Tibial artery (tissue), 4 donors: ENCODE measurements at regions not wholly inside any gene's neighbourhood (a gene's known extent, or its start where the extent isn't known, plus 50 kb on each side); places are given as distances from the start of the nearest gene placed in this dataset.

Experiments
- DNase-seq, 2 donors: peaks; one replicate each; pipeline ENCODE4 v3.0.0-alpha.2; 2019
- H3K27ac ChIP-seq, 2 donors: fragments of 200-600 bp; sonication (generic) in 1 of 2; 1 replicate in 1 of 2; 2 replicates in 1 of 2; pipeline ENCODE4 v1.5.1; 2018 to 2019; ENCODE audit warnings: mild to moderate bottlenecking in 1 of 2
- H3K27me3 ChIP-seq, 2 donors: fragments of 200-600 bp; sonication (generic) in 1 of 2; one replicate each; pipeline versions ENCODE4 v1.5.1 to v1.6.0; 2016 to 2019
- H3K36me3 ChIP-seq, 3 donors: fragments of 200-600 bp; sonication (generic) in 2 of 3; one replicate each; pipeline ENCODE4 v1.5.1; 2016 to 2019; ENCODE audit warnings: mild to moderate bottlenecking in 2 of 3
- H3K4me1 ChIP-seq, 4 donors: fragments of 200-600 bp; sonication (generic) in 2 of 4; 1 replicate in 3 of 4; 2 replicates in 1 of 4; pipeline ENCODE4 v1.5.1; 2016 to 2019
- H3K4me3 ChIP-seq, 2 donors: fragments of 200-600 bp; sonication (generic) in 1 of 2; 1 replicate in 1 of 2; 2 replicates in 1 of 2; pipeline ENCODE4 v1.5.1; 2018 to 2019; ENCODE audit warnings: mild to moderate bottlenecking in 2 of 2
- H3K9me3 ChIP-seq, 3 donors: fragments of 200-600 bp; sonication (generic) in 1 of 3; one replicate each; pipeline ENCODE4 v1.5.1; 2016 to 2019
- intact Hi-C: fragments of 100-400 bp; cut with DNase I; formaldehyde crosslinking; loops from one replicate; pipeline ENCODE4 v1.15.0; 2023; ENCODE audit warnings: low total_unique reads
- TF ChIP-seq, protein P1 (sequence below), 2 experiments: fragments of 200-600 bp in 1 of 2; fragments of 450-650 bp in 1 of 2; IDR thresholded peaks; one replicate each; pipeline ENCODE4 v1.5.1; 2017 to 2019; ENCODE audit warnings: antibody characterized with exemption in 2 of 2, mild to moderate bottlenecking in 1 of 2, moderate library complexity in 1 of 2

GRCh38 chr18:56337507-56337906 is 300.9 kb downstream of the TXNL1 start:
- H3K27me3 ChIP-seq, result no peaks in the 10 kb centered on the region
- TF ChIP-seq, protein P1, sequence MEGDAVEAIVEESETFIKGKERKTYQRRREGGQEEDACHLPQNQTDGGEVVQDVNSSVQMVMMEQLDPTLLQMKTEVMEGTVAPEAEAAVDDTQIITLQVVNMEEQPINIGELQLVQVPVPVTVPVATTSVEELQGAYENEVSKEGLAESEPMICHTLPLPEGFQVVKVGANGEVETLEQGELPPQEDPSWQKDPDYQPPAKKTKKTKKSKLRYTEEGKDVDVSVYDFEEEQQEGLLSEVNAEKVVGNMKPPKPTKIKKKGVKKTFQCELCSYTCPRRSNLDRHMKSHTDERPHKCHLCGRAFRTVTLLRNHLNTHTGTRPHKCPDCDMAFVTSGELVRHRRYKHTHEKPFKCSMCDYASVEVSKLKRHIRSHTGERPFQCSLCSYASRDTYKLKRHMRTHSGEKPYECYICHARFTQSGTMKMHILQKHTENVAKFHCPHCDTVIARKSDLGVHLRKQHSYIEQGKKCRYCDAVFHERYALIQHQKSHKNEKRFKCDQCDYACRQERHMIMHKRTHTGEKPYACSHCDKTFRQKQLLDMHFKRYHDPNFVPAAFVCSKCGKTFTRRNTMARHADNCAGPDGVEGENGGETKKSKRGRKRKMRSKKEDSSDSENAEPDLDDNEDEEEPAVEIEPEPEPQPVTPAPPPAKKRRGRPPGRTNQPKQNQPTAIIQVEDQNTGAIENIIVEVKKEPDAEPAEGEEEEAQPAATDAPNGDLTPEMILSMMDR (IDR thresholded peaks at IDR 0.05), result no peak
- no peak for DNase-seq
- no peak overlapping the region for H3K4me3 ChIP-seq
- H3K27ac ChIP-seq, result no peak overlapping the region
- no peaks in the 10 kb centered on the region for H3K4me1 ChIP-seq
- no peaks in the 10 kb centered on the region for H3K9me3 ChIP-seq
- H3K36me3 ChIP-seq, result no peaks in the 10 kb centered on the region
- intact Hi-C loops, result no loop called here

- H3K4me3 ChIP-seq, result no peak overlapping the region
- TF ChIP-seq, protein P1 (IDR thresholded peaks at IDR 0.05), result no peak
- DNase-seq, result no peak
- H3K27me3 ChIP-seq, result no peaks in the 10 kb centered on the region
- H3K9me3 ChIP-seq, result no peaks in the 10 kb centered on the region
- intact Hi-C loops, result no loop called here
- no peaks in the 10 kb centered on the region for H3K36me3 ChIP-seq
- peaks cover 0 to 7% (median 4%) of the 10 kb centered on the region in 4 donors for H3K4me1 ChIP-seq
- no peak overlapping the region for H3K27ac ChIP-seq
Measured at GRCh38 chr18:56333839-56334238, 304.6 kb downstream of the TXNL1 start.

DNA sequence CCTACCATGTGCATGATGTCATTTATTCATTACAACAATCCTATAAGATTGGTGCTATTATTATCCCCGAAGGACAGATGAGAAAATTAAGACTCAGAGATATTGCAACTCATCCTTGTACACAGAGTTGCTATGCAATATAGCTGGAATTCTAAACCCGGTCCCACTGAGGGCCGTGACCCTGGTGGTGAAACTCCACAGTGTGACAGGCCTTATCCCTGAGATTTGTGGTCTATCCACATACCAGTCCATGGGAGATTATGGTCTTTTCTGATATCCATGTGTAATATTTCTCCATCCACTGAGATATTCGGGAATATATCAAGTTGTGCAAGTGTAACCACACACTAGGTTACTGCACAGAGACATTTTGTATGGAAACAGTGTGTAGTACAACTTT is 305.2 kb downstream of the TXNL1 start:
- Histone ChIP-seq H3K36me3 (no peaks in the 10 kb centered on the region), H3K9me3 (no peaks in the 10 kb centered on the region), H3K4me3 (no peak overlapping the region), H3K27ac (no peak overlapping the region), H3K27me3 (no peaks in the 10 kb centered on the region), H3K4me1 (peaks cover 0 to 7% (median 4%) of the 10 kb centered on the region in 4 donors)
- TF ChIP-seq, protein P1 (IDR thresholded peaks at IDR 0.05), result no peak
- intact Hi-C loops, result no loop called here
- DNase-seq, result no peak

- peaks cover 0 to 10% (median 5%) of the 10 kb centered on the region in 4 donors for H3K4me1 ChIP-seq
- H3K36me3 ChIP-seq, result no peaks in the 10 kb centered on the region
- H3K27ac ChIP-seq, result no peak overlapping the region
- no peaks in the 10 kb centered on the region for H3K27me3 ChIP-seq
- DNase-seq, result no peak
- intact Hi-C loops, result no loop called here
- no peak overlapping the region for H3K4me3 ChIP-seq
- no peaks in the 10 kb centered on the region for H3K9me3 ChIP-seq
- TF ChIP-seq, protein P1 (IDR thresholded peaks at IDR 0.05), result no peak
Measured at GRCh38 chr18:56332371-56332770, 306.0 kb downstream of the TXNL1 start.

DNA sequence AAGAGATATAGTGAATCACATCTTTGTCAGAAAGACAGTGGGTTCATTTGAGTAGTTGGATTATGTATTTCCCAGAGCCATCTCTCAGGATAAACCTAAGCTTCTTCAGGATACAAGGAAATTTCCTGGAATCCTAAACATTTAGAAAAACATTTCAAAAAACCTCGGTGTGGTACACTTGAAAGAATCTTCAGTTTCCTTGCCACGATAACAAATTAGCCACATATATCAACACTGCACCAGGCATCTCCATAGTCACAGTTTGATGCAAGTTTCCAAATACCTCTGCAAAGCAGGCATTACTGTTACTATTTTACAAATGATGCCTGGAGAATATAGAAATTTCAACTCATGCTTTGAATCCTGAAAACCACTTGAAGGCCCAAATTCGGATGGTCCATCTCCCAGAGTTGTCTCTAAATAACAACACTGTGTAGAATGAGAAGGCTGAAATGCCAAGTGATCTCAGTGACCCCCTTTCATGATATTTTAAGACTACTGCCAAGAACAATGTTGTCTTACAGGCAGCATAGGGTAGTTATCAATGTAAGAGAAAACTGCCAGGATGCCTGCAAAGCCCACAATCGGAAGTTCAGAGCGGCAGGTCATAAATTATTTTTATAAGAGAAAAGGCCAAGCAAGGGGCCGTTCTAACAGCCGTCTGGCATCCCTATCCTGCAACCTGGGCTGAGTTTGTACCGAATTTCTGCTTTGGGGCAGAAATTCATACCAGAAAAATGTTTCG is 307.9 kb downstream of the TXNL1 start:
- intact Hi-C loops, result no loop called here
- DNase-seq, result no peak
- TF ChIP-seq, protein P1 (IDR thresholded peaks at IDR 0.05), result no peak
- Histone ChIP-seq H3K36me3 (no peaks in the 10 kb centered on the region), H3K9me3 (no peaks in the 10 kb centered on the region), H3K4me3 (no peak overlapping the region), H3K27ac (no peak overlapping the region), H3K27me3 (no peaks in the 10 kb centered on the region), H3K4me1 (peaks cover 0 to 25% (median 11%) of the 10 kb centered on the region in 4 donors)
